ENCODE measurements at regions not wholly inside any gene's neighbourhood (a gene's known extent, or its start where the extent isn't known, plus 50 kb on each side); places are given as distances from the start of the nearest gene placed in this dataset.

DNA sequence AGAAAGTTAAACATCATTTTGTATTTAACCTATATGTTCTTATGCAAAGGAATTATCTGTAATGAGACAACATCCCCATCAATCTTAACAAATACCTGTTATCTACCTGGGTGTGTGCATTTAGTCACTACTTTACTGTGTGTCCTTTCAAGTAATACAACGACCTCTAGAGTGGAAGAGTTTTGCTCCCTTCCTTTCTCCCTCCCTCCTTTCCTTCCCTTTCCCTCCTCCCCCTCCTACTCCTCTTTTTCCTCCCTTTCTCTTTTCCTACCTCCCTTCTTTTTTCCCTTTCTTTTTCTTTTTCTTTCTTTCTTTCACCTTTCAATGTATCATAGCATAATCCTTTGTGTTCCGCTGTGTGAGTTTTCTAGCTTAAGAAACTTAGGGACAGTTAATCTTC is 532.3 kb downstream of the SLC4A3 start:
- TF ChIP-seq, protein P1, sequence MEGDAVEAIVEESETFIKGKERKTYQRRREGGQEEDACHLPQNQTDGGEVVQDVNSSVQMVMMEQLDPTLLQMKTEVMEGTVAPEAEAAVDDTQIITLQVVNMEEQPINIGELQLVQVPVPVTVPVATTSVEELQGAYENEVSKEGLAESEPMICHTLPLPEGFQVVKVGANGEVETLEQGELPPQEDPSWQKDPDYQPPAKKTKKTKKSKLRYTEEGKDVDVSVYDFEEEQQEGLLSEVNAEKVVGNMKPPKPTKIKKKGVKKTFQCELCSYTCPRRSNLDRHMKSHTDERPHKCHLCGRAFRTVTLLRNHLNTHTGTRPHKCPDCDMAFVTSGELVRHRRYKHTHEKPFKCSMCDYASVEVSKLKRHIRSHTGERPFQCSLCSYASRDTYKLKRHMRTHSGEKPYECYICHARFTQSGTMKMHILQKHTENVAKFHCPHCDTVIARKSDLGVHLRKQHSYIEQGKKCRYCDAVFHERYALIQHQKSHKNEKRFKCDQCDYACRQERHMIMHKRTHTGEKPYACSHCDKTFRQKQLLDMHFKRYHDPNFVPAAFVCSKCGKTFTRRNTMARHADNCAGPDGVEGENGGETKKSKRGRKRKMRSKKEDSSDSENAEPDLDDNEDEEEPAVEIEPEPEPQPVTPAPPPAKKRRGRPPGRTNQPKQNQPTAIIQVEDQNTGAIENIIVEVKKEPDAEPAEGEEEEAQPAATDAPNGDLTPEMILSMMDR (IDR thresholded peaks at IDR 0.05; ENCODE audit: low read depth, low read length, missing control alignments): no peak
- no peak overlapping the region for H3K4me3 ChIP-seq (replicated peaks; ENCODE audit: low read depth, low read length)
- DNase-seq (ENCODE audit: extremely low read depth, low read depth): no peak

DNA sequence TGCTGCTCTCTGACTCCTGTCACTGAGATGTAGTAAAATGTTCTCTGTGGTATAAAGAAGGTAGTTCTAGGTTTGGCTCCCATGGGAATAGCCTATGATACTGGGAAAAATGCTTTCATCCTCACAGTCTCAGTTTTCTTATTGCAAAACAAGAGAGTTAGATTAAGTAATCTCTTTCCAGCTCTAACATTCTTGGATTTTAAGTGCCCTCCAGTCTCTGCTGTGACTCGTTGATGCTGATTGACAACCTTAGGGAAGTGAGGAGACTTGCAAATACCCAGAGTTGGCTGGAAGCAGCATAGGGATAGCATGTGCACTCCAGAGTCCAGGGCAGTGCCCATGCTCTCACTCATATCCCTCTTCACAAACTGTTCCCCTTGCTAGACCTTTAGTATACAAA is 534.9 kb downstream of the SLC4A3 start:
- no peak overlapping the region for H3K4me3 ChIP-seq (replicated peaks; ENCODE audit: low read depth, low read length)
- TF ChIP-seq, protein P1 (IDR thresholded peaks at IDR 0.05; ENCODE audit: low read depth, low read length, missing control alignments): no peak
- DNase-seq (ENCODE audit: extremely low read depth, low read depth): no peak

DNA sequence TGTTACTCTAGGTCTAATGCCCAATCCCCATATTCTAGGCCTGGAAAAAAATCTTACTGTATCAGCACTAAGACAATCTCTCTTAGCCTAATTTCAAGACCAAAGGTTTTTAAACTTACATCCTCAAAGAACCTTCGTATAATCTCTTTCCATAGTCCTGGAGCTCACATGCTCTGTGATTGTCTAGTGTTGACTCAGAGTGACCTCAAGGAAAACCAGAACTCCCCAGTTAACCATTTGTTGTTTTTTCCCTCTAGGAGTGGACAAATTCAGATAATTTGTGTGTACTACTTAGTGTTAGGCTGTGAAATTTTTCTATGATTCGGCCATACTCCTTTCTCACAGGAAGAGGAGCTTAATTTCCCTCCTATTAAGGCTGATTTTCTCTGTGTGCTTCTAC is 536.1 kb downstream of the SLC4A3 start:
- no peak overlapping the region for H3K4me3 ChIP-seq (replicated peaks; ENCODE audit: low read depth, low read length)
- TF ChIP-seq, protein P1 (IDR thresholded peaks at IDR 0.05; ENCODE audit: low read depth, low read length, missing control alignments): no peak
- DNase-seq (ENCODE audit: extremely low read depth, low read depth): no peak

DNA sequence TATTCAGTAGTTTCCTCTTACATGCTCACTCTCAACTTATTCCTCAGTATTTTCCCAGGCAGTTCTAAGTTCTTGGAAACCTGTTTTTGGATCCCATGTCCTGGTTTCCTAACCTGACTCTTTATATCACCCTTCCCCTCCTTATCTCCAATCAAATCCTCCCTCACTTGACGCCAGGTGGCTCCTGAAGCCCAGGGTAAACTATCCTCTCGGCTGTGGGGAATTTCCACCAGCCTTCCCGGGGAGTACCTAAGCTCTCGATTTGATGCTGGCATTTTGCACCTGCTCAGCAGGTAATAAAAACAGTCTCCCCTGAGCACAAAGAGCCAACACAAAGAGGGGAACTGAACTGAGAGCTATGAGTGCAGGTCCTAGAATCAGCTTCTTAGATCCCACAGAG is 538.0 kb downstream of the SLC4A3 start:
- no peak overlapping the region for H3K4me3 ChIP-seq (replicated peaks; ENCODE audit: low read depth, low read length)
- DNase-seq (ENCODE audit: extremely low read depth, low read depth): no peak
- TF ChIP-seq, protein P1 (IDR thresholded peaks at IDR 0.05; ENCODE audit: low read depth, low read length, missing control alignments): no peak

DNA sequence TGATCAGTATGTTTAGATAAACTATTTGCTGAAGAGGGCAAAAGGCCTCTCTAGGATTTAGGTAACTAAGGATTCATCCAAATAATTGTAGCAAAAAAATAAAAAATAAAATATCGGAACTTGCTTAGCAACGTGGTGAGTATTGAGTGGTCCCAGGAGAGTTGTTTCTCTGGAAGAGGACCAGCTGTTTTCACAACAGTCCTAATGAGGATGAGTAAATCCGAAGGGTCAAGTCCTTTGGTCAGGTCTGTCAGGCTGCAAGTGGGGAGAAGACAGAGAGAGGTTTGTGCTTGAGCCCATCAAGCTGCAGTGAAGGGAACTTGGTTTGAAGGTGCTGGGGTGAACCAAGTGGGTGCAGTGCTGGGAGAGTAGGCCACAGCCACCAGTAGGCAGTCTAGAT is 539.2 kb downstream of the SLC4A3 start:
- TF ChIP-seq, protein P1 (IDR thresholded peaks at IDR 0.05; ENCODE audit: low read depth, low read length, missing control alignments): no peak
- no peak overlapping the region for H3K4me3 ChIP-seq (replicated peaks; ENCODE audit: low read depth, low read length)
- no peak for DNase-seq (ENCODE audit: extremely low read depth, low read depth)

DNA sequence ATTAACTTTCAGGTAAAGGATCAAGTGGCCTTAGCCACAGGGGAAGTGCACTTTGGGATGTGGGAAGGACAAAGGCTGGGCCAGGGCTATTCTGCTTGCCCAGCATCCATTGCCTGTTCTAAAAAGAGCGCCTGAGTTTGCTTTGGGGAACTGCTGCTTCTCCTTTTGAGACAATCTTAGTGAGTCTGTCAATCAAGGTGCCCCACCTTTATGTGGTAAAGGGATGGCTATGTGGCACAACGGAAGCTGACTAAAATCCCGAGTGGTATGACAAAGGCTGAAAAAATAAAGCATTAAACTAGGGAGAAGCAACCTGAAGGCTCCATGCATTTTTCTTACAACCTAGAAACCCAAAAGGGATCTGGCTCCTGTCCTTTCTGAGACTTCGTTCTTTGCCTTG is 540.5 kb downstream of the SLC4A3 start:
- TF ChIP-seq, protein P1 (IDR thresholded peaks at IDR 0.05; ENCODE audit: low read depth, low read length, missing control alignments): no peak
- DNase-seq (ENCODE audit: extremely low read depth, low read depth): no peak
- no peak overlapping the region for H3K4me3 ChIP-seq (replicated peaks; ENCODE audit: low read depth, low read length)

DNA sequence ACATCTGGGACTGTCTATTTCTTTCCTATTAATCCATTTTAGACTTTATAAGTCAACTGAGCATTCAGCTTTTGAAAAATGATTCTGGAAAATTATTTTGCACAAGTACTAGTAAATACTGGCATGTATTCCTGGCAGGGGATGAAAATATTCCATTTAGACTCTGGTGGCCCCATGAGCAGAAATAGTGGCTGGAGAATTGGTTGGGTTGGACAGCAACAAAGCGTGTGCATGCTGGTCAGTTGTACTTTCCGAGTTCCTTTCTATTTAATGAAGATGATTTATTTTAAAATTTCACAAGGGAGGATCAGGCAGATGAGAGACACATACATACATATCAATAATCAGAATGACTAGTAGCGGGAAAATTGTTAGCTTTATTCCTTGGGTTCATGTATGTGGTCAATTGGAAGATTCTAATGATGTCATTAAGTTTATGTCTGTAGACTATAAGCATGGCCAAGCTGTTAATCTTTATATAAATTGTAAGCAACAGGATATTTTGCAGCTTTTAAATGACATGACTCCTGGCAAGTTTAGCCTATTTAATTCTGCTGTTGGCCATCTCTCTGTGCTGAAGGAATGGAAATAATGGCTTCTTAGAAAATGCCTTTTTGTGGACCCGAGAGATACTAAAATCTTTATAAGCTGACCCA is 541.6 kb downstream of the SLC4A3 start:
- TF ChIP-seq, protein P1 (IDR thresholded peaks at IDR 0.05; ENCODE audit: low read depth, low read length, missing control alignments): no peak

More for the DNA sequence above, 541.6 kb downstream of the SLC4A3 start:
- no peak overlapping the region for H3K4me3 ChIP-seq (replicated peaks; ENCODE audit: low read depth, low read length)
- no peak for DNase-seq (ENCODE audit: extremely low read depth, low read depth)

All from HFF-Myc (cell line).